T-helper 2 cell treated with Interferon-gamma antibody and Interleukin-4, amounts not matched to agents 100 ng/mL and 5 ng/mL, for 36 hours (primary cell): ENCODE measurements at regions not wholly inside any gene's neighbourhood (a gene's known extent, or its start where the extent isn't known, plus 50 kb on each side); places are given as distances from the start of the nearest gene placed in this dataset.
"Not testable (repeated sequence)": the region's sequence is repeated elsewhere in the genome, so short reads cannot be mapped to it uniquely, and the experiment has no call there.

Experiments
- intact Hi-C: fragments of 100-400 bp; cut with micrococcal nuclease; formaldehyde crosslinking; loops from one replicate; pipeline ENCODE4 v1.15.1; 2023

DNA sequence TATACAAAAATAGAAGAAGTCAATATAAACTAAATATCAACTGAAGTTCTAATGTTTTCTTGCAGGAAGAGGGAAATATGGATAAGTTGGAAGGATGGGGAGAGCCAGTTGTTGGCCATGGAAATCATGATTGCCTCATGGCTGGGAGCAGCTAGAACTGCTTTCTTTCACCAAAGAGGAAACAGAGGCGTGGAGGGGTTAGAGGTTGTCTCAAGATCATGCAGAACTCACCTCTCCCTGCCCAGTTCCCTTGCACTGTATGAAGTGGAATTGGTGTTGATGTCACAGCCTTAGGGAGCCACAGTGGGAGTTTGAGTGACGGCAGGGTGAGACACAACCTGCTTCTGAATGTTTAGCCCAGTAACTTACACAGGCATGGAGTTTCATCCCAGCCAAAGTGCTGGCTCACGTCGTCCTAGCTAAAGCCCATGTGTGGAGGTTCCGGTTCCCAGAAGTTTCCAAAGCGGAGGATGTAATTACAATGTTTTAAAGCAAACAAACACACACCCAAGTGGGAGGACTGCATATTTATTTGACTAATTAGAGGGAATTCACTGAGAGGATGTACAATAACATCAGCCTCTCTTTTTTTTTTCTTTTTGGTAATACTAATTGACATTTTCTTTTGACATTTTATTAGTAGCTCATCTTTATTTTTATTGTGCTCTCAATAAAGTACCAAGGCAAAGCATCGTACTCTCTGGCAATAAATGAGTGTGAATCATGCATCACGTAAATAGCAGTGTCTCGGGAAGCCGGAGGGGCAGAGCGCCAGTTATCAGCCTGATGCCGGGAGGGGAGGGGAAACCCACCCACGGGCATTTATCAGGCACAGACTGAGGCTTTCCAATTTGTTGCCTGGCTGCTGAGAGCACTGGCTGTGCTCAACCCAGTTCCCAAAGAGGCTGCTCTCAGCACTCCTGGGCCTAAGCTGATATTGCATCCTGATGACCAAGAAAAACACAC is 118.7 kb upstream of the CDH5 start:
- intact Hi-C loops = no loop called here

DNA sequence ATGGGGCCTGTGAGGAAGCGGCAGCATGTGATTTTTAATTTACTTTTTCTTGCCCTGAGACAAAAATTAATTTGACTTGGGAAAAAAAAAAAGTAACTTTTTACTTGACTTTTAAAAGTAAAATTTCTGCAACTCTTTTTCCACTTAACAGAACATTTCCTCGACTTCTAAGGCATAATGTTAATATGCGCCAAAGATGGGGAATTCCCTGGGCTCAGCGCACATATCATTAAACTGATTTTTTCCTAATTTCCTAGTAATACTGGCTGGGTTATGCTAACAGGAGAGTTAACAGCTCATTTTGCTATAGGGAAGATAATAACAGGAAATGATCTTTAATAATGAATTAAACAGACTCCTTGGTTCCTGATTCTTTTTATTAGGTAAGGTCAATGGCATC is 120.6 kb upstream of the CDH5 start:
- intact Hi-C loops = no loop called here

DNA sequence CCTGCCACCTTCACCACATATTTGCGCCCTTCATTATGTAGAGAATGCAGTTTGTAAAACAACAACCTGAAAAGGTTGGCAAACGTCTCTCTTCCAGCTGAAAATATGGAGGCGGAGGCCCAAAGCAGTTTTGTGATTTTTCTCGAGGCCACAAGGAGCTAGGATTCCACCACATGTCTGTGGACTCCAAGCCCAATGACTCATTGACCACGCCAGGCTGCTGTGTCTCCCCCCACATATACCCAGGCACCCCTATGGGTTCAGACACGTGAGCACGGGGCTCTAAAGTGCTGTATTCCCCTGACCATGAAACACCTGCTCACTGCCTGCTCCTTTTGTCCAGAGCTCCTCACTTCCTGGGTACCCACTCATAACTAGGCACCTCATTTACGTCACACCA is 121.4 kb upstream of the CDH5 start:
- intact Hi-C loops = no loop called here

DNA sequence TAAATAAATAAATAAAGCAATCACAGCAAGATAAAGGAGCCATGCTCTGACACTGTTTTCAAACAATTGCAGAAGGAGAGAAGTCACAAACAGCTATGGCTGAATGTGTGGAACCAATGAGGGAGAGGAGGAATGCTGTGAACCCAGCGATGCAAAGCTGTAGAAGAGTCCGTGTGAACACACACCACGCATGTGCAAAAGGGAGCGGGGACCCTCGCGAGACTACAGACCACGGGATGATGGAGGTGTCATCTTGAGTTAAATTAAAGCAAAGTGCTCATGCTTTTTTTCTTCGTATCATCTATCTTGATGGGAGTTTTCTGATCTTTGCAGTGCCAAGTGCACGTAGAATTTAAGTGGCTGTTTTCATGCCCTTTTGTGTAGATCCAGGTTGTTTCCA is 123.8 kb upstream of the CDH5 start:
- intact Hi-C loops = no loop called here

DNA sequence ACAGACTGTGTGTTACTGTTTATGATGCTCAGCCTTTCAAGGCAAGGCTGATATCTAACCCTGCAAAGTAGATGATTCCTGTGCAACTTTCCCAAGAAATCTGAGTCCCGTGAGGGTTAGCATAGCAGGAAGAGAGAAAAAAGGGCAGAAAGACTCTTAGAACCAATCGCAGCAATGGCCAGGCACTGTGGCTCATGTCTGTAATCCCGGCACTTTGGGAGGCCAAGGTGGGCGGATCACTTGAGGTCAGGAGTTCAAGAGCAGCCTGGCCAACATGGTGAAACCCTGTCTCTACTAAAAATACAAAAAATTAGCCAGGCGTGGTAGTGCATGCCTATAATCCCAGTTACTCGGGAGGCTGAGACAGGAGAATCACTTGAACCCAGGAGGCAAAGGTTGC is 124.3 kb upstream of the CDH5 start:
- intact Hi-C loops = not testable (repeated sequence)

DNA sequence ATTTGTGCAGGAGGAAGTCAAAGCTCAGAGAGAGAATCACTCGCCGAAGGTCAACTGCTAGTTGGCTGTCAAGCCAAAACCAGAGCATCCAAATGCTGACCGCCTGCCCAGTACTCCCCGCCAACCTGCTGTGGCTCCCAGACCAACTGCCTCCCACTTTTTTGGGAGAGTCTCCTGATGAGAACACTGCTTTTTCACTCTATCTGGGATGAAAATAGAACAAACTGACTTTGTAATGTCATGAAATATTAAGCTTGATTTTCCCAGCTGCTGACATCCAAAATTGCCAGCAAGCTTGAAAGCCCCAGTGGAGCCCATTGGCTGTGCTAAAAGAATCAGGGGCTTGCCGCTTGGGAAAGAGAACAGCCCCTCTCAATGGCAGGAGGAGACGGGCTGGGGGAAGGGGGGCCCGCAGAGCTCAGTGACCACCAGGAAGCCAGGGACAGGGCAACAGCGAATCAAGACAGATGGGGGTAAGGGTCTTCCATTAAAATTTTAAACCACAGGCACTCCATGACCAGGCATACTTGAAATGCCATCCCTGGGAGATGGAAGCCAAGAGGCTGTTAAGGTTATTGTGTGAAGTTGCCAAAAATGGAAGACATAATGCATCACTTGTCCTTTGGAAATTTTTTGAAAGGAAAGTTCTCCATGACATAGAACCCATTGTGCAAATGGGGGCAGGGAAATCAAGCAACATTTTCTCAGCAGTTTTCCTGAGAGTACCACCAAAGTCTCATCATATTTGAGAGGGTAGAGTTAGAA is 125.7 kb upstream of the CDH5 start:
- intact Hi-C loops = no loop called here

- intact Hi-C loops = no loop called here
These were observed 126.4 kb upstream of the CDH5 start for GRCh38 chr16:66240088-66240487.

DNA sequence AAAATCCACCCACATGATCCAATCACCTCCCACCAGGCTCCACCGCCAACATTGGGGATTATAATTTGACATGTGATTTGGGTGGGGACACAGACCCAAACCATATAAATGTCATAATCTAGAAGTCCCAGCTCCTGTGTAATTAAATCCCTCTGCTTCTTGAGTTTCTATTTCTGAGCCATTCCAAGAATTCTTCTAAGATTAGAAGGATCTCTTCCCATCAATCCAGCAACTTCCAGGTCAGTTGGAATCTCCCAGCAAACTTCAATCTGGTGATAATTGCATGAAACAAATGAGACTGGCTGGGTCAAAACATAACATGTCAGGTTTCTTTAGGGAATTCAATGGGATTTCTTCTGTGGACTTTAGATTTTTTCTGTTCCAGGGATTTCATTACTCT is 127.8 kb upstream of the CDH5 start:
- intact Hi-C loops = no loop called here

GRCh38 chr16:66236301-66236700 is 130.2 kb upstream of the CDH5 start:
- intact Hi-C loops = no loop called here

DNA sequence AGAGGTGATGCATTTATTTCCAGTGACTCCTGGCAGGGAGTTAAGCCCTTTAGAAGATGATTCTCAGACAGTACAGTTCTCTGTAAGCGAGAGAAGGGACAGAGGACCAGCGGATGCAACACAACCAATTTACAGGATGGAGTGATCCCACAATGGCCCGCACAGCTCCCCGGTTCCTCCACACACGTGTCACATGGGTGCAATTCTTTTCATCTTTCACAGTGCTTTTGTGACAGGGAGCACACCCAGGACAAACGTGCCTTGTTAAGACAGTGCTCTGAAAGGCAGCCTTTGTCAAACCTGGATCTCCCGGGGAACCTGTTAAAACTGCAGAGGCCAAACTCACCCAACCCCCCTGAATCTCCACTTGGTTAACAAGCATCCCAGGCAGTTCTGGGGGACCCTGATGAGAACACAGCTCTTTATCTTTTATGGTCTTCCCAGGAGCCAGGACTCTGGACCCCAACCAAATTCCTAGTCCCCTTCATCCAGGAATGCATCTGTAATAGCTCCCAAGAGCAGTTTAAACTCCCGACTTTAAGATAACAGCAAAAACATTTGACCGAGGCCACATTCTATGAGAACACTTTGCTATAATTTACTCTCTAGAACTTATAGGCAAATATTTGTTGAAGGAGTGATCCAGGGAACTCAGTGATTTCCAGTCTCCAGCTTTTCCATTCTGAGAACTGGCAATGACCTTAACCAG is 134.9 kb upstream of the CDH5 start:
- intact Hi-C loops = no loop called here

- intact Hi-C loops = no loop called here
These were observed 136.8 kb upstream of the CDH5 start for GRCh38 chr16:66229651-66230050.

GRCh38 chr16:66228792-66229191 is 137.7 kb upstream of the CDH5 start:
- intact Hi-C loops = no loop called here

- intact Hi-C loops = no loop called here
These were observed 138.5 kb upstream of the CDH5 start for GRCh38 chr16:66227766-66228530.

GRCh38 chr16:66226762-66227161 is 139.7 kb upstream of the CDH5 start:
- intact Hi-C loops = no loop called here

DNA sequence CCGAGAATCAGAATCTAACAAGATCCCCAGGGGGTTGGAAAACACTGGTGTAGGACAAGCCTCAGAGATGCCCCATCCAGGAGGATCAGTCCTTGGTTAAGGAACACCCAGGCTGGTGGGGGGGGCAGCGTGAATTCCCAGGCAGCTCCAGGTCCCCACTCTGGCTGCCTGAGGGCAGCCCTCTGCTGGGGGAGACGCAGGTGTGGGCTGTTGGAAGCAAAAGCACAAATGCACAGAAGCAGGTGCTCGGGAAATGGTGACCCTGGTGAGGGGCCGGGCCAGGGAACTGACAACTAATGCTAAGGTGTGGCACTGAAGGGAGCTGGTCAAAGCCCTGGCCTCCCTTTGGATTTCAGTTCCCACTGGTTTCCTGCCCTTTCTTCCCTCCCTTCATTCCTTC is 140.8 kb upstream of the CDH5 start:
- intact Hi-C loops = no loop called here

GRCh38 chr16:66224626-66225025 is 141.9 kb upstream of the CDH5 start:
- intact Hi-C loops = no loop called here

DNA sequence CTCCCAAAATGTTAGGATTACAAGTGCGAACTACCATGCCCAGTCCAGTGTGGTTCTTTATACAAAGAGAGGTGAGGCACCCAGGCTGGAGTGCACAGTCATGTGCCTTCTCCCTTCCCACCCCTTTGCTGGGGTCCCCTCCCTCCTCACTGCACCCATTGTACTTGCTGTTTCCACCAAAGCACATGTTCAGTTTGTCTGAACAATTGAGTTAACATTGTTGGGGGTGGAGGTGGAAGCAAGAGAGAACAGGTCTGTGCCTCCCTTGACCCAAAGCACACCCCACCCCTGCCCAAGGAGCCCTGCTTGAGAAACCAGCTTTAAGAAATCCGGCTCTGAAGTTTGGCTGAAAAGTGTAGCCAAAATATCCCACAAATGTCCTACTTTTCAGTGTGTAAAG is 142.3 kb upstream of the CDH5 start:
- intact Hi-C loops = no loop called here

- intact Hi-C loops = no loop called here
These were observed 143.2 kb upstream of the CDH5 start for GRCh38 chr16:66223176-66223780.

GRCh38 chr16:66222756-66223155 is 143.7 kb upstream of the CDH5 start:
- intact Hi-C loops = no loop called here

GRCh38 chr16:66220702-66221101 is 145.8 kb upstream of the CDH5 start:
- intact Hi-C loops = no loop called here

GRCh38 chr16:66219491-66219890 is 147.0 kb upstream of the CDH5 start:
- intact Hi-C loops = no loop called here
